Ascending aorta (tissue), 2 donors: ENCODE measurements at regions not wholly inside any gene's neighbourhood (a gene's known extent, or its start where the extent isn't known, plus 50 kb on each side); places are given as distances from the start of the nearest gene placed in this dataset.
"Not testable (repeated sequence)": the region's sequence is repeated elsewhere in the genome, so short reads cannot be mapped to it uniquely, and the experiment has no call there.

Experiments
- DNase-seq, 2 donors: peaks; one replicate each; pipeline ENCODE4 v3.0.0-alpha.2; 2019; ENCODE audit warnings: low spot score in 2 of 2
- H3K27ac ChIP-seq, 2 donors: fragments of 200-600 bp; sonication (generic); one replicate each; pipeline ENCODE4 v1.5.1; 2016 to 2017; ENCODE audit warnings: mild to moderate bottlenecking in 1 of 2
- H3K27me3 ChIP-seq: fragments of 200-600 bp; sonication (generic); one replicate; pipeline ENCODE4 v1.5.1; 2017
- H3K36me3 ChIP-seq, 2 donors: fragments of 200-600 bp; sonication (generic); one replicate each; pipeline ENCODE4 v1.5.1; 2016
- H3K4me1 ChIP-seq, 2 donors: fragments of 200-600 bp; sonication (generic); one replicate each; pipeline ENCODE4 v1.5.1; 2016 to 2017; ENCODE audit warnings: mild to moderate bottlenecking in 1 of 2
- H3K4me3 ChIP-seq, 2 donors: fragments of 200-600 bp; sonication (generic); one replicate each; pipeline ENCODE4 v1.5.1; 2016 to 2017; ENCODE audit warnings: mild to moderate bottlenecking in 1 of 2
- H3K9me3 ChIP-seq, 2 donors: fragments of 200-600 bp; sonication (generic); one replicate each; pipeline ENCODE4 v1.5.1; 2016
- intact Hi-C: fragments of 100-400 bp; cut with DNase I; formaldehyde crosslinking; loops from one replicate; pipeline ENCODE4 v1.15.1; 2023
- TF ChIP-seq, protein P1 (sequence below), 3 experiments: fragments of 200-600 bp in 2 of 3; fragments of 450-650 bp in 1 of 3; sonication (generic) in 2 of 3; IDR thresholded peaks; one replicate each; pipeline ENCODE4 v1.5.1; 2016 to 2019; ENCODE audit warnings: antibody characterized with exemption in 3 of 3, mild to moderate bottlenecking in 1 of 3, moderate library complexity in 1 of 3

DNA sequence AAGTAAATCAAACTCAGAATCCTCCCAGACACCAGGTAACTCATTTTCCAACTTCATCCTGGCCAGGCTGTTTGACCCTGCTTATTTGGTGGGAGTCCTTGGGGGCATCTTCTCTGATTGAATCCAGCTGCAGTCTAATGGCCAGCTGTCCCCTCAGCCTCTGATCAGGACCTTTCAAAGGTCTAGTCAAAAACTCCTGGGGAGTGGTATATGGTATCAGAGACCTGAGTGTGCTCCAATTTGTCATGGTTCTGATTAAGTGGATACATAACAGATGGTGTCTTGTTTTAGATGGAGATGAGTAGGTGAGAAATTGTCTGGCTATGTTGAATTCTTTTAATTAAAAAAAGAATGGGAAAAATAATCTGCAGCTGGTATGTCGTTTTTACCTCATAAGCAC lies 842.6 kb upstream of the ACVR2A start:
- Histone ChIP-seq H3K9me3 (no peaks in the 10 kb centered on the region), H3K36me3 (no peaks in the 10 kb centered on the region)
- TF ChIP-seq, protein P1, sequence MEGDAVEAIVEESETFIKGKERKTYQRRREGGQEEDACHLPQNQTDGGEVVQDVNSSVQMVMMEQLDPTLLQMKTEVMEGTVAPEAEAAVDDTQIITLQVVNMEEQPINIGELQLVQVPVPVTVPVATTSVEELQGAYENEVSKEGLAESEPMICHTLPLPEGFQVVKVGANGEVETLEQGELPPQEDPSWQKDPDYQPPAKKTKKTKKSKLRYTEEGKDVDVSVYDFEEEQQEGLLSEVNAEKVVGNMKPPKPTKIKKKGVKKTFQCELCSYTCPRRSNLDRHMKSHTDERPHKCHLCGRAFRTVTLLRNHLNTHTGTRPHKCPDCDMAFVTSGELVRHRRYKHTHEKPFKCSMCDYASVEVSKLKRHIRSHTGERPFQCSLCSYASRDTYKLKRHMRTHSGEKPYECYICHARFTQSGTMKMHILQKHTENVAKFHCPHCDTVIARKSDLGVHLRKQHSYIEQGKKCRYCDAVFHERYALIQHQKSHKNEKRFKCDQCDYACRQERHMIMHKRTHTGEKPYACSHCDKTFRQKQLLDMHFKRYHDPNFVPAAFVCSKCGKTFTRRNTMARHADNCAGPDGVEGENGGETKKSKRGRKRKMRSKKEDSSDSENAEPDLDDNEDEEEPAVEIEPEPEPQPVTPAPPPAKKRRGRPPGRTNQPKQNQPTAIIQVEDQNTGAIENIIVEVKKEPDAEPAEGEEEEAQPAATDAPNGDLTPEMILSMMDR (IDR thresholded peaks at IDR 0.05): no peak

DNA sequence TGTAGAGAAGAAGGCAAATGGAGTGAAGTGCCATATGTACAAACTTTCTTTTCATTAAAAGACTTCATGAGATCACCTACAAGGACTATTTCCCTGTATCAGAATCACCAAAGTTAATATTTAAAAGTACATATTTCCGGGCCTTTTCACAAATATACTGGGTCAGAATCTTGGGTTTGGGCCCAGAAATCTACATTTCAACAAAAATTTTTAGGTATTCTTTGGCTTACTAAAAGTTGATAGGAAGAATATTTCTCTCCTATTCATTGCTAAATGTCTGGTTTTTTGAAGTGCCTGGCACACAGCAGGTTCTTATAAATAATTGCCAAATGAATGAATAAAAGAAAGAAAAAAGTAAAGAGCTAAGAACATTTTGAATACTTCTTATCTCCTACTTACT lies 843.8 kb upstream of the ACVR2A start:
- Histone ChIP-seq H3K9me3 (no peaks in the 10 kb centered on the region), H3K4me3 (no peak overlapping the region), H3K4me1 (no peaks in the 10 kb centered on the region), H3K27ac (no peak overlapping the region), H3K27me3 (no peaks in the 10 kb centered on the region), H3K36me3 (no peaks in the 10 kb centered on the region)
- no peak for DNase-seq
- TF ChIP-seq, protein P1 (IDR thresholded peaks at IDR 0.05): no peak
- intact Hi-C loops: no loop called here

More for the DNA sequence above, 842.6 kb upstream of the ACVR2A start:
- intact Hi-C loops: no loop called here
- H3K27ac ChIP-seq: no peak overlapping the region
- no peak for DNase-seq
- H3K4me1 ChIP-seq: no peaks in the 10 kb centered on the region
- no peak overlapping the region for H3K4me3 ChIP-seq
- no peaks in the 10 kb centered on the region for H3K27me3 ChIP-seq

DNA sequence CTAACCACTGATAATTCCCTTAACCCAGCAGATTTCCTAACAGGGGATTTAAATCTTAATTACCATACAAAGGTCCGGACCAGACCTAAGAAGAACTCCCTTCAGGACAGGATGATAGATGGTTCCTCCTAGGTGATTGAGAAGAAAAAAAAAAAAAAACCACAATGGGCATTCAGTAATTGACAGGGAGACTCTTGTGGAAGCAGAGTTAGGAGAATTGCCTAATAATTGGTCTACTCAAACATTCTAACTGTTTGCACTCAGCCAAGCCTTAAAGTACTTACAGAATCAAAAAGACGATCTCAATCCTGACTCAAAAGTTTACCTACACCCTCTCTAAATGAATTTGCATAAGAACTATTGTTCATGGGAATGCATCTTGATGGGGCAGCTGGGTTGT lies 844.7 kb upstream of the ACVR2A start:
- H3K27ac ChIP-seq, DNase-seq, intact Hi-C loops, H3K36me3 ChIP-seq, H3K4me1 ChIP-seq, H3K9me3 ChIP-seq, H3K4me3 ChIP-seq, H3K27me3 ChIP-seq: not testable (repeated sequence)

DNA sequence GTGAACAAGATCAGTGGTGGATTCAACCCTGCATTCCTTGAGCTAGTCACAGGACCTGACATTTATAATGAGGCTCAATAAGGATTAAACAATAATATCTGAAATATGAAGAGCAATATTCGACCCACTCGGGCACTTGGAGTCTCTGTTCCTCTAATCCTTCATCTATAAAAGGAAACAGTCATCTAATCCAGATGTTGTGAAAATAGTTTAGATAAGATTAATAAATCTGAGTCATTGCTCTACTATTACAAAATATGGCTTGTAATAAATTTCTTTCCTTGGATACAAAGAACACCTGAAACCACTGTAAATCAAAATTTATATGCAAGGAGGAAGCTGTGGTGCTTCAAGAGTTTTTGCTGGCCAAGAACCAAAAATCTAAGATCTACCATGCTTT lies 846.9 kb upstream of the ACVR2A start:
- Histone ChIP-seq H3K36me3 (no peaks in the 10 kb centered on the region), H3K4me1 (no peaks in the 10 kb centered on the region), H3K27ac (no peak overlapping the region), H3K27me3 (no peaks in the 10 kb centered on the region), H3K4me3 (no peak overlapping the region), H3K9me3 (no peaks in the 10 kb centered on the region)
- TF ChIP-seq, protein P1 (IDR thresholded peaks at IDR 0.05): no peak
- intact Hi-C loops: no loop called here
- no peak for DNase-seq

DNA sequence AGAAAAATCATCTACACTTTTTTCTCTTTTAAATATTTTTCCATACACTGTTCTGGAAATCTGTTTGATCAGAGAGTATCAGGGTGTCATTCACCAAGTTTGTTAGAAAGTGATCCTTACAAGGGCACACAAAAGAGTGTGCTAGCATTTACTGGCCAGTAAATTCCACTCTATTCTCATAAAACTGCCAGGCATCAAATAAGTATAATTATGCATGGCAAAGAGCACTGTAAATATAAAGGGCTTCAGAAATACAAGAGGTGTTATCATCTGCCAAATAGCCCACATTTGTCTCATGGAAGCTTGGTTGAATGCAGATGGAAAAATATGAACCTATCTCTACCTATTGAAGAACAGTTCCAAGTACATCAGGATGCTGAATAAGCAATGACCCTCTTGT lies 847.3 kb upstream of the ACVR2A start:
- TF ChIP-seq, protein P1 (IDR thresholded peaks at IDR 0.05): no peak
- Histone ChIP-seq H3K27me3 (no peaks in the 10 kb centered on the region), H3K4me3 (no peak overlapping the region), H3K27ac (no peak overlapping the region), H3K4me1 (no peaks in the 10 kb centered on the region), H3K9me3 (no peaks in the 10 kb centered on the region), H3K36me3 (no peaks in the 10 kb centered on the region)
- intact Hi-C loops: no loop called here
- DNase-seq: no peak

DNA sequence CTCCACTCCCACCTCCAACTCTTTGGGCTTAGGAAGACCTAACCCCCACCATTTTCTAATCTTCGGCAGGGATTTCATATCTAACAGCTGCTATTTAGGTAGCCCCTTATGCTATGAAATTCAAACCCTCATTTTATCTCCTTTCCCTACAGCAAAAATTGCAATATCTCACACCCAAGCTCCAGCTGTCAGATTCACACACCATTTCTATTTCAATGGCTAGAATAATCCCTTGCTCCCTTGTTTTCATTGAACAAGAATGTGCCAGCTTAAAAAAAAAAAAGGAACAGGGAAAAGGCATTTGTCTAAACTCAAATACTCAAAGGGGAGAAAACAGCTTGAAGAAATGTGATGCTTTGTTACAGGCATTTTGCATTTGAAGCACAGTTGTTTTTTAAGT lies 850.6 kb upstream of the ACVR2A start:
- H3K4me3 ChIP-seq: no peak overlapping the region
- H3K36me3 ChIP-seq: no peaks in the 10 kb centered on the region
- TF ChIP-seq, protein P1 (IDR thresholded peaks at IDR 0.05): no peak
- intact Hi-C loops: no loop called here
- H3K9me3 ChIP-seq: no peaks in the 10 kb centered on the region
- DNase-seq: no peak
- no peaks in the 10 kb centered on the region for H3K27me3 ChIP-seq
- H3K27ac ChIP-seq: no peak overlapping the region
- H3K4me1 ChIP-seq: no peaks in the 10 kb centered on the region
